ENCODE measurements at regions not wholly inside any gene's neighbourhood (a gene's known extent, or its start where the extent isn't known, plus 50 kb on each side); places are given as distances from the start of the nearest gene placed in this dataset.
"Not testable (repeated sequence)": the region's sequence is repeated elsewhere in the genome, so short reads cannot be mapped to it uniquely, and the experiment has no call there.

GRCh38 chr13:97890573-97890972, 62.9 kb upstream of the IPO5 start:
- Mint-ChIP-seq H3K9me3 (no peaks in the 10 kb centered on the region), H3K4me1 (no peaks in the 10 kb centered on the region), H3K4me3 (no peak overlapping the region), H3K27me3 (peaks cover 5% of the 10 kb centered on the region), H3K36me3 (ENCODE audit: low read depth) (no peaks in the 10 kb centered on the region), H3K27ac (no peak overlapping the region)
- ChIA-PET POLR2A (no interaction called here), CTCF (no interaction called here)
- no peak for DNase-seq

GRCh38 chr13:97891964-97892363, 61.5 kb upstream of the IPO5 start:
- DNase-seq; POLR2A ChIA-PET; H3K36me3 Mint-ChIP-seq (ENCODE audit: low read depth); H3K27me3 Mint-ChIP-seq; H3K4me3 Mint-ChIP-seq; H3K27ac Mint-ChIP-seq; CTCF ChIA-PET; H3K9me3 Mint-ChIP-seq; H3K4me1 Mint-ChIP-seq: not testable (repeated sequence)

GRCh38 chr13:97892717-97893116, 60.8 kb upstream of the IPO5 start:
- Mint-ChIP-seq H3K36me3 (ENCODE audit: low read depth) (no peaks in the 10 kb centered on the region), H3K4me3 (no peak overlapping the region), H3K9me3 (no peaks in the 10 kb centered on the region), H3K27ac (no peak overlapping the region), H3K27me3 (peaks cover 9% of the 10 kb centered on the region), H3K4me1 (no peaks in the 10 kb centered on the region)
- ChIA-PET CTCF (no interaction called here), POLR2A (no interaction called here)
- DNase-seq, result no peak

- Mint-ChIP-seq H3K9me3 (no peaks in the 10 kb centered on the region), H3K27me3 (peaks cover 11% of the 10 kb centered on the region), H3K27ac (no peak overlapping the region), H3K4me3 (no peak overlapping the region), H3K36me3 (ENCODE audit: low read depth) (no peaks in the 10 kb centered on the region), H3K4me1 (no peaks in the 10 kb centered on the region)
- ChIA-PET POLR2A (no interaction called here), CTCF (no interaction called here)
- no peak for DNase-seq
Observed at GRCh38 chr13:97895383-97895782, 58.1 kb upstream of the IPO5 start.

- Mint-ChIP-seq H3K4me3 (no peak overlapping the region), H3K27ac (no peak overlapping the region), H3K9me3 (no peaks in the 10 kb centered on the region), H3K4me1 (no peaks in the 10 kb centered on the region), H3K36me3 (ENCODE audit: low read depth) (no peaks in the 10 kb centered on the region), H3K27me3 (peaks cover 12% of the 10 kb centered on the region)
- no peak for DNase-seq
- CTCF ChIA-PET, result no interaction called here
- POLR2A ChIA-PET, result no interaction called here
Observed at GRCh38 chr13:97896446-97896845, 57.0 kb upstream of the IPO5 start.

GRCh38 chr13:97901716-97902115, 51.8 kb upstream of the IPO5 start:
- Mint-ChIP-seq H3K4me1 (no peaks in the 10 kb centered on the region), H3K9me3 (no peaks in the 10 kb centered on the region), H3K27ac (no peak overlapping the region), H3K36me3 (ENCODE audit: low read depth) (no peaks in the 10 kb centered on the region), H3K27me3 (peaks cover 14% of the 10 kb centered on the region), H3K4me3 (no peak overlapping the region)
- DNase-seq, result no peak
- ChIA-PET CTCF (no interaction called here), POLR2A (no interaction called here)
